Prostate gland (tissue), 2 donors: ENCODE measurements at regions not wholly inside any gene's neighbourhood (a gene's known extent, or its start where the extent isn't known, plus 50 kb on each side); places are given as distances from the start of the nearest gene placed in this dataset.

Experiments used
- DNase-seq: peaks from one replicate; pipeline ENCODE4 v3.0.0-alpha.2; 2019; ENCODE audit warnings: low spot score
- H3K27ac ChIP-seq, 2 donors: fragments of 200-600 bp; sonication (generic); 2 replicates each; pipeline ENCODE4 v1.5.1; 2017 to 2019
- H3K27me3 ChIP-seq: fragments of 200-600 bp; sonication (generic); replicated peaks from 2 replicates; pipeline ENCODE4 v1.5.1; 2019; ENCODE audit not compliant: insufficient read depth
- H3K36me3 ChIP-seq, 2 donors: fragments of 200-600 bp; sonication (generic); 1 replicate in 1 of 2; 2 replicates in 1 of 2; pipeline versions ENCODE4 v1.5.1 to v1.8.1; 2017 to 2019
- H3K4me1 ChIP-seq: fragments of 200-600 bp; sonication (generic); replicated peaks from 2 replicates; pipeline ENCODE4 v1.5.1; 2019
- H3K4me3 ChIP-seq, 2 donors: fragments of 200-600 bp; sonication (generic); 2 replicates each; pipeline ENCODE4 v1.5.1; 2017 to 2019
- H3K9me3 ChIP-seq: fragments of 200-600 bp; sonication (generic); 2 replicates; pipeline ENCODE4 v1.5.1; 2017
- POLR2A ChIP-seq: fragments of 450-650 bp; IDR thresholded peaks from one replicate; pipeline ENCODE4 v1.6.1; 2016; ENCODE audit warnings: antibody characterized with exemption, mild to moderate bottlenecking
- POLR2AphosphoS5 ChIP-seq: sonication (generic); formaldehyde crosslinking; IDR thresholded peaks from one replicate; pipeline ENCODE4 v1.6.1; 2017; ENCODE audit warnings: antibody characterized with exemption
- WGBS: methylation state at CpG from one replicate; pipeline ENCODE4 v1.1.5; 2018; 5-methylcytosine and 5-hydroxymethylcytosine counted together
- intact Hi-C: fragments of 100-400 bp; cut with DNase I; formaldehyde crosslinking; loops from one replicate; pipeline ENCODE4 v1.14.2; 2022
- TF ChIP-seq, protein P1 (sequence below), 4 experiments: fragments of 200-600 bp in 2 of 4; fragments of 450-650 bp in 2 of 4; sonication (generic) in 2 of 4; IDR thresholded peaks; 1 replicate in 3 of 4; 2 replicates in 1 of 4; pipeline ENCODE4 v1.5.1; 2016 to 2019; ENCODE audit warnings: antibody characterized with exemption in 4 of 4, mild to moderate bottlenecking in 2 of 4, moderate library complexity in 2 of 4

DNA sequence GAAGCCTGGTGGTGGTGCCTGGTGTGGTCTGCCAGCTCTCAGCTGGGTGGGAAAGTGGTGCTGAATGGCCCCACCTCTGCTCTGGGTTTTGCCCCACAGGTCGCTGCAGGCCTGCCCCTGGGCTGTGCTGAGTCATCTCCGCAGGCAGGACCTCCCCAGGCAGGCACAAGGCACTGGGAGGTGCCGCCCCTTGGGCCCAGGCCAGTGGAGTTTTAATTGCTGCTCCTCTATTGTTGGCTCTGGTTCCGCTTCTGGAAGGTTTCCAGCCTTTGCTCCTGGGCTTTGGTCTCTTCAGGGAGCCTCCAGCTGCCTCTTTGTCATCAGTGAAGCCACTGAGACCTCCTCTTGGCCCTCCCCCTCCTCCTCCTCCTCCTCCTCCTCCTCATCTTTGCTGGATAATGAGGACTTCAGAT is 180.3 kb upstream of the GRB10 start:
- TF ChIP-seq, protein P1, sequence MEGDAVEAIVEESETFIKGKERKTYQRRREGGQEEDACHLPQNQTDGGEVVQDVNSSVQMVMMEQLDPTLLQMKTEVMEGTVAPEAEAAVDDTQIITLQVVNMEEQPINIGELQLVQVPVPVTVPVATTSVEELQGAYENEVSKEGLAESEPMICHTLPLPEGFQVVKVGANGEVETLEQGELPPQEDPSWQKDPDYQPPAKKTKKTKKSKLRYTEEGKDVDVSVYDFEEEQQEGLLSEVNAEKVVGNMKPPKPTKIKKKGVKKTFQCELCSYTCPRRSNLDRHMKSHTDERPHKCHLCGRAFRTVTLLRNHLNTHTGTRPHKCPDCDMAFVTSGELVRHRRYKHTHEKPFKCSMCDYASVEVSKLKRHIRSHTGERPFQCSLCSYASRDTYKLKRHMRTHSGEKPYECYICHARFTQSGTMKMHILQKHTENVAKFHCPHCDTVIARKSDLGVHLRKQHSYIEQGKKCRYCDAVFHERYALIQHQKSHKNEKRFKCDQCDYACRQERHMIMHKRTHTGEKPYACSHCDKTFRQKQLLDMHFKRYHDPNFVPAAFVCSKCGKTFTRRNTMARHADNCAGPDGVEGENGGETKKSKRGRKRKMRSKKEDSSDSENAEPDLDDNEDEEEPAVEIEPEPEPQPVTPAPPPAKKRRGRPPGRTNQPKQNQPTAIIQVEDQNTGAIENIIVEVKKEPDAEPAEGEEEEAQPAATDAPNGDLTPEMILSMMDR (IDR thresholded peaks at IDR 0.05): no peak
- TF ChIP-seq POLR2AphosphoS5 (peak; percentile 65), POLR2A (no peak)
- intact Hi-C loops: no loop called here
- Histone ChIP-seq H3K4me3 (no peak overlapping the region), H3K36me3 (no peaks in the 10 kb centered on the region), H3K27me3 (no peaks in the 10 kb centered on the region), H3K4me1 (no peaks in the 10 kb centered on the region), H3K9me3 (no peaks in the 10 kb centered on the region), H3K27ac (no peak overlapping the region)
- whole genome bisulfite sequencing: 15% methylated on average over 4 of the region's 4 CpGs
- peak; percentile 60 for DNase-seq

DNA sequence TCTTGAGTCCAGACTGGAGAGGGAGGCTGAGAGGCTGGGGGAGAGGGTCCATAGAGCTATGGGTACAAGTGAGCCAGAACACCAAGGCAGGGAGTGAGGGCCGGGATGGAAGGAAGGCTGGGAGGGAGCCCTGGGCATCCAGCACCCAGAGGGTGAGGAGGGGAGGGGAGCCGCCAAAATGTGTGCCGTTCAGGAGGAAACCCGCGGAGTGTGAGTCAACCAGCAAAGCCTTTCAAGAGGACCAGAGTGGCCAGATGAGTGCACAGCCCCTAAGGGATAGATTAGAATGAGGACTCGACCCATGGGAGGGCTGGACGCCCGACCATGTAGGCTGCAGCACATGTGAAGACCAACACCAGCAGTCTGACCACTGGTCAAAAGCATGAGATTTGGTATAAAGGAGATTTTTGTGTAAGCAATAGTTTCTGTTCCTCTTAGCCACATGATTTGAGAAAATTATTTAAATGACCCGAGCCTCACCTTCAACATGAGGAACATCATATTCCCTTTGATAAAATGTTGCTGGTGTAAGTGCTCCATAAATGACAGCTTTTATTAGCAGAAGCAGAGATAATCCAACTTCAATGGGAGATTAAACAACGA is 179.7 kb upstream of the GRB10 start:
- no peaks in the 10 kb centered on the region for H3K27me3 ChIP-seq
- 71% methylated on average over 10 of the region's 10 CpGs for WGBS

GRCh38 chr7:50960621-50961310 is 178.1 kb upstream of the GRB10 start:
- TF ChIP-seq POLR2AphosphoS5 (no peak), POLR2A (no peak)
- TF ChIP-seq, protein P1 (IDR thresholded peaks at IDR 0.05): no peak
- WGBS: 85% methylated on average over 14 of the region's 14 CpGs
- H3K27me3 ChIP-seq: no peaks in the 10 kb centered on the region
- H3K9me3 ChIP-seq: no peaks in the 10 kb centered on the region
- no peaks in the 10 kb centered on the region for H3K36me3 ChIP-seq
- DNase-seq: no peak
- no peak overlapping the region for H3K27ac ChIP-seq
- intact Hi-C loops: no loop called here
- H3K4me1 ChIP-seq: no peaks in the 10 kb centered on the region
- no peak overlapping the region for H3K4me3 ChIP-seq

More for the DNA sequence above, 179.7 kb upstream of the GRB10 start:
- DNase-seq: no peak
- intact Hi-C loops: no loop called here
- Histone ChIP-seq H3K9me3 (no peaks in the 10 kb centered on the region), H3K4me1 (no peaks in the 10 kb centered on the region), H3K36me3 (no peaks in the 10 kb centered on the region), H3K27ac (no peak overlapping the region), H3K4me3 (no peak overlapping the region)
- TF ChIP-seq, protein P1 (IDR thresholded peaks at IDR 0.05): no peak
- TF ChIP-seq POLR2A (no peak), POLR2AphosphoS5 (no peak)

DNA sequence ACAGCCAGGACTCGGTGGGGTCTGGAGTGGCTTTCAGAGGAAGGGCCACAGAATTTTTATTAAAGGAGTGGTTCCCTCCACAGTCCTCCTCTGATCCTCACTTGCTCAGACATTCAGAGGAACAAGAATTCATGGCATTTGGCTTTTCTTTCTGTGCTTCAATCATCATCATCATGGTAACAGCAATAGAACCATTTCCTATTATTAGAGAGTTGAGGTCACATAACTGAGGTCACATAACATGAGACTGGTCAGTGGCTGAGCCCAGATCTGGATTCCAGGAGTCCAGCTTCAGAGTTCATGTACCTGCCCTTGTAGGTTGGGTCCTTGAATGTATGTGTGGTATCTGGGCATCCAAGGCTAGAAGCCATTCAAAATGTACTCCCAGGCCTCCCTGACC is 177.3 kb upstream of the GRB10 start:
- no peak overlapping the region for H3K27ac ChIP-seq
- H3K9me3 ChIP-seq: no peaks in the 10 kb centered on the region
- H3K27me3 ChIP-seq: no peaks in the 10 kb centered on the region
- no peaks in the 10 kb centered on the region for H3K4me1 ChIP-seq
- no peak overlapping the region for H3K4me3 ChIP-seq
- intact Hi-C loops: no loop called here
- H3K36me3 ChIP-seq: no peaks in the 10 kb centered on the region
- no peak for DNase-seq
- TF ChIP-seq POLR2A (no peak), POLR2AphosphoS5 (no peak)
- TF ChIP-seq, protein P1 (IDR thresholded peaks at IDR 0.05): no peak
- WGBS: 100% methylated on average over 1 of the region's 1 CpG

DNA sequence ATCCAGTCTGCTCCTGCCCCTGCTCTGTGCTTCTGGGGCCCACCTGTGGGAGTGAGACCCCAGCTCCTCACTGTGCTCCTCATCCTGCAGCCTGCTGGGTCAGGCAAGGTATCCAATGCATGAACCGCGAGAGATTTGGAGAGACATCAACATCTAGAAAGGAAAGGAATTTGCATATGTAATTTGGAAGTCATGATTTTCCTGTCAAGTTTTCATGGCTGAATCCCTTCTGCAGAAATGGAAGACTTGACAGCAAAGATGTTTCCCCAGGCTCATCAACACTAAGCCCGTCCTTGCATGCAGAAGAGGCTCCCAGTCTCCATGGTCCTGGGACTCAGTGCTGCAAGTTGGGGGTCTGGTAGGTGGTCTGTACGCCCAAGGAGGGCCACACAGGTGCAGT is 176.9 kb upstream of the GRB10 start:
- TF ChIP-seq POLR2AphosphoS5 (no peak), POLR2A (no peak)
- TF ChIP-seq, protein P1 (IDR thresholded peaks at IDR 0.05): no peak
- DNase-seq: no peak
- H3K4me1 ChIP-seq: no peaks in the 10 kb centered on the region
- H3K9me3 ChIP-seq: no peaks in the 10 kb centered on the region
- no peak overlapping the region for H3K4me3 ChIP-seq
- no peak overlapping the region for H3K27ac ChIP-seq
- H3K36me3 ChIP-seq: no peaks in the 10 kb centered on the region
- intact Hi-C loops: no loop called here
- 100% methylated on average over 4 of the region's 4 CpGs for WGBS
- no peaks in the 10 kb centered on the region for H3K27me3 ChIP-seq
